HEK293 (cell line): ENCODE measurements at regions not wholly inside any gene's neighbourhood (a gene's known extent, or its start where the extent isn't known, plus 50 kb on each side); places are given as distances from the start of the nearest gene placed in this dataset.

Experiments
- HIC1 ChIP-seq: fragments of 450-650 bp; formaldehyde crosslinking; IDR thresholded peaks from 2 replicates; pipeline ENCODE4 v1.5.1; 2016; ENCODE audit warnings: missing biosample characterization, missing genetic modification characterization
- REST ChIP-seq: fragments of 450-650 bp; formaldehyde crosslinking; IDR thresholded peaks from 2 replicates; pipeline ENCODE4 v1.5.1; 2016; ENCODE audit warnings: missing biosample characterization, missing genetic modification characterization
- ZFP41 ChIP-seq: fragments of 450-650 bp; formaldehyde crosslinking; IDR thresholded peaks from 2 replicates; pipeline ENCODE4 v1.5.1; 2016; ENCODE audit warnings: missing biosample characterization, missing genetic modification characterization, borderline replicate concordance
- ZNF157 ChIP-seq: fragments of 450-650 bp; formaldehyde crosslinking; IDR thresholded peaks from 2 replicates; pipeline ENCODE4 v1.5.1; 2016; ENCODE audit warnings: missing biosample characterization, missing genetic modification characterization
- ZNF211 ChIP-seq: fragments of 450-650 bp; formaldehyde crosslinking; IDR thresholded peaks from 2 replicates; pipeline ENCODE4 v1.5.1; 2016; ENCODE audit warnings: low read depth, missing biosample characterization, missing genetic modification characterization
- ZNF354C ChIP-seq: fragments of 450-650 bp; formaldehyde crosslinking; IDR thresholded peaks from 2 replicates; pipeline ENCODE4 v1.5.1; 2016; ENCODE audit warnings: missing biosample characterization, missing genetic modification characterization, low read depth, borderline replicate concordance
- ZNF404 ChIP-seq: fragments of 450-650 bp; formaldehyde crosslinking; IDR thresholded peaks from 2 replicates; pipeline ENCODE4 v1.5.1; 2017; ENCODE audit warnings: missing biosample characterization, missing genetic modification characterization
- ZNF561 ChIP-seq: fragments of 450-650 bp; IDR thresholded peaks from 2 replicates; pipeline ENCODE4 v1.5.1; 2018; ENCODE audit warnings: missing biosample characterization, missing genetic modification characterization, borderline replicate concordance
- ZNF610 ChIP-seq: fragments of 450-650 bp; formaldehyde crosslinking; IDR thresholded peaks from 2 replicates; pipeline ENCODE4 v1.5.1; 2016; ENCODE audit warnings: missing biosample characterization, missing genetic modification characterization, borderline replicate concordance
- ZNF701 ChIP-seq: fragments of 450-650 bp; formaldehyde crosslinking; IDR thresholded peaks from 2 replicates; pipeline ENCODE4 v1.5.1; 2016; ENCODE audit warnings: missing biosample characterization, missing genetic modification characterization
- TF ChIP-seq, protein P1 (sequence below): fragments of 450-650 bp; formaldehyde crosslinking; IDR thresholded peaks from 2 replicates; pipeline ENCODE4 v1.5.1; 2016; ENCODE audit warnings: missing biosample characterization, missing genetic modification characterization

GRCh38 chr6:47404435-47404834, 73.2 kb upstream of the CD2AP start:
- TF ChIP-seq ZNF610 (tag by site-specific recombination) (no peak), REST (tag by site-specific recombination) (no peak), ZNF404 (tag by site-specific recombination) (no peak), ZNF211 (no peak), HIC1 (no peak), ZNF561 (tag by site-specific recombination) (no peak), ZNF157 (tag by site-specific recombination) (no peak), ZNF354C (tag by site-specific recombination) (no peak), ZFP41 (tag by site-specific recombination) (no peak), ZNF701 (tag by site-specific recombination) (no peak)
- TF ChIP-seq, protein P1, sequence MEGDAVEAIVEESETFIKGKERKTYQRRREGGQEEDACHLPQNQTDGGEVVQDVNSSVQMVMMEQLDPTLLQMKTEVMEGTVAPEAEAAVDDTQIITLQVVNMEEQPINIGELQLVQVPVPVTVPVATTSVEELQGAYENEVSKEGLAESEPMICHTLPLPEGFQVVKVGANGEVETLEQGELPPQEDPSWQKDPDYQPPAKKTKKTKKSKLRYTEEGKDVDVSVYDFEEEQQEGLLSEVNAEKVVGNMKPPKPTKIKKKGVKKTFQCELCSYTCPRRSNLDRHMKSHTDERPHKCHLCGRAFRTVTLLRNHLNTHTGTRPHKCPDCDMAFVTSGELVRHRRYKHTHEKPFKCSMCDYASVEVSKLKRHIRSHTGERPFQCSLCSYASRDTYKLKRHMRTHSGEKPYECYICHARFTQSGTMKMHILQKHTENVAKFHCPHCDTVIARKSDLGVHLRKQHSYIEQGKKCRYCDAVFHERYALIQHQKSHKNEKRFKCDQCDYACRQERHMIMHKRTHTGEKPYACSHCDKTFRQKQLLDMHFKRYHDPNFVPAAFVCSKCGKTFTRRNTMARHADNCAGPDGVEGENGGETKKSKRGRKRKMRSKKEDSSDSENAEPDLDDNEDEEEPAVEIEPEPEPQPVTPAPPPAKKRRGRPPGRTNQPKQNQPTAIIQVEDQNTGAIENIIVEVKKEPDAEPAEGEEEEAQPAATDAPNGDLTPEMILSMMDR (tag by site-specific recombination): no peak
